GM12875 (cell line): ENCODE measurements at regions not wholly inside any gene's neighbourhood (a gene's known extent, or its start where the extent isn't known, plus 50 kb on each side); places are given as distances from the start of the nearest gene placed in this dataset.
"Not testable (repeated sequence)": the region's sequence is repeated elsewhere in the genome, so short reads cannot be mapped to it uniquely, and the experiment has no call there.

Experiments
- H3K4me3 ChIP-seq: one replicate; pipeline ENCODE4 v1.5.1; 2011; ENCODE audit warnings: low read depth, low read length, control low read depth
- CTCF ChIP-seq: IDR thresholded peaks from 2 replicates; pipeline ENCODE4 v1.5.1; 2011; ENCODE audit warnings: low read depth, mild to moderate bottlenecking, control low read depth, inconsistent platforms, low read length, moderate library complexity, borderline replicate concordance; ENCODE audit not compliant: insufficient read depth

- H3K4me3 ChIP-seq, result no peak overlapping the region
- TF ChIP-seq CTCF, result no peak
Observed at GRCh38 chr12:94832105-94832504, 171.4 kb downstream of the NDUFA12 start.

GRCh38 chr12:94831081-94831751 lies 172.3 kb downstream of the NDUFA12 start:
- peak overlapping the region; percentile 29 for H3K4me3 ChIP-seq
- TF ChIP-seq CTCF, result no peak

GRCh38 chr12:94829552-94829951 lies 173.9 kb downstream of the NDUFA12 start:
- H3K4me3 ChIP-seq, result no peak overlapping the region
- TF ChIP-seq CTCF, result no peak

- H3K4me3 ChIP-seq, result no peak overlapping the region
- no peak for TF ChIP-seq CTCF
Observed at GRCh38 chr12:94819011-94819410, 168.7 kb upstream of the TMCC3 start.

- no peak for TF ChIP-seq CTCF
- no peak overlapping the region for H3K4me3 ChIP-seq
Observed at GRCh38 chr12:94817695-94818075, 167.3 kb upstream of the TMCC3 start.

GRCh38 chr12:94817201-94817600 lies 166.8 kb upstream of the TMCC3 start:
- not testable (repeated sequence) for H3K4me3 ChIP-seq

- H3K4me3 ChIP-seq, result not testable (repeated sequence)
Observed at GRCh38 chr12:94816746-94817145, 166.4 kb upstream of the TMCC3 start.

GRCh38 chr12:94815958-94816357 lies 165.6 kb upstream of the TMCC3 start:
- TF ChIP-seq CTCF, result no peak
- no peak overlapping the region for H3K4me3 ChIP-seq
